CD14-positive monocyte (primary cell): ENCODE measurements at regions not wholly inside any gene's neighbourhood (a gene's known extent, or its start where the extent isn't known, plus 50 kb on each side); places are given as distances from the start of the nearest gene placed in this dataset.

Source experiments
- DNase-seq, 3 donors: peaks; one replicate each; pipeline ENCODE4 v3.0.0-alpha.2; 2011 to 2022
- H2AFZ ChIP-seq: 2 replicates; pipeline ENCODE4 v1.6.0; 2012; ENCODE audit warnings: mild to moderate bottlenecking, low read depth, low read length, inconsistent platforms; ENCODE audit not compliant: insufficient read depth, poor library complexity, severe bottlenecking
- H3K27ac ChIP-seq, 2 donors: 1 replicate in 1 of 2; 2 replicates in 1 of 2; pipeline ENCODE4 v1.5.1; 2012 to 2013; ENCODE audit warnings: low read length in 2 of 2, control low read depth in 1 of 2, inconsistent platforms in 1 of 2, low read depth in 1 of 2, mild to moderate bottlenecking in 1 of 2
- H3K27me3 ChIP-seq, 2 donors: one replicate each; pipeline versions ENCODE4 v1.6.0 to v1.6.1; 2011 to 2013; ENCODE audit warnings: low read length in 2 of 2; ENCODE audit not compliant: control insufficient read depth in 2 of 2, insufficient read depth in 2 of 2
- H3K36me3 ChIP-seq, 2 donors: replicated peaks in 1 of 2; 1 replicate in 1 of 2; 2 replicates in 1 of 2; pipeline versions ENCODE4 v1.5.1 to v1.6.1; 2012 to 2013; ENCODE audit warnings: low read length in 2 of 2, control low read depth in 1 of 2, inconsistent platforms in 1 of 2, mild to moderate bottlenecking in 1 of 2; ENCODE audit not compliant: insufficient read depth in 2 of 2, control insufficient read depth in 1 of 2
- H3K4me1 ChIP-seq, 2 donors: 1 replicate in 1 of 2; 2 replicates in 1 of 2; pipeline versions ENCODE4 v1.5.1 to v1.6.1; 2012 to 2013; ENCODE audit warnings: low read length in 2 of 2, control low read depth in 1 of 2, inconsistent platforms in 1 of 2, mild to moderate bottlenecking in 1 of 2, moderate library complexity in 1 of 2; ENCODE audit not compliant: insufficient read depth in 2 of 2, control insufficient read depth in 1 of 2
- H3K4me2 ChIP-seq: replicated peaks from 2 replicates; pipeline ENCODE3; 2012; ENCODE audit warnings: low read length, moderate library complexity, mild to moderate bottlenecking; ENCODE audit not compliant: poor library complexity, severe bottlenecking; ENCODE audit errors: extremely low read depth
- H3K4me3 ChIP-seq, 3 experiments: fragments of 200-600 bp in 1 of 3; sonication (generic) in 1 of 3; replicated peaks in 1 of 3; 1 replicate in 2 of 3; 2 replicates in 1 of 3; pipeline ENCODE4 v1.5.1; 2011 to 2013; ENCODE audit warnings: low read length in 3 of 3, mild to moderate bottlenecking in 3 of 3, control low read depth in 2 of 3, low read depth in 2 of 3, inconsistent platforms in 1 of 3, moderate library complexity in 1 of 3
- H3K79me2 ChIP-seq: 2 replicates; pipeline ENCODE4 v1.6.0; 2012; ENCODE audit warnings: mild to moderate bottlenecking, control low read depth, inconsistent platforms, low read length, moderate library complexity; ENCODE audit not compliant: insufficient read depth
- H3K9ac ChIP-seq: 2 replicates; pipeline ENCODE4 v1.6.0; 2017; ENCODE audit warnings: low read length, mild to moderate bottlenecking; ENCODE audit not compliant: insufficient read depth, poor library complexity, severe bottlenecking
- H3K9me3 ChIP-seq, 2 donors: replicated peaks in 1 of 2; 1 replicate in 1 of 2; 2 replicates in 1 of 2; pipeline versions ENCODE4 v1.5.1 to v1.6.1; 2012 to 2013; ENCODE audit warnings: low read length in 2 of 2, control low read depth in 1 of 2; ENCODE audit not compliant: control insufficient read depth in 1 of 2, insufficient read depth in 1 of 2
- H4K20me1 ChIP-seq: 2 replicates; pipeline ENCODE4 v1.6.0; 2012; ENCODE audit warnings: mild to moderate bottlenecking, low read length, control low read depth, moderate library complexity; ENCODE audit not compliant: insufficient read depth
- H3K27ac Mint-ChIP-seq, 7 donors: one replicate each; pipeline ENCODE4 v1.8.0; 2020; ENCODE audit warnings: mild to moderate bottlenecking in 7 of 7, mixed read lengths in 7 of 7, moderate library complexity in 6 of 7, inconsistent platforms in 2 of 7
- H3K27me3 Mint-ChIP-seq, 3 donors: one replicate each; pipeline ENCODE4 v1.8.0; 2021 to 2022; ENCODE audit warnings: low read depth in 3 of 3, mild to moderate bottlenecking in 3 of 3, mixed read lengths in 3 of 3, moderate library complexity in 3 of 3, inconsistent platforms in 1 of 3
- H3K36me3 Mint-ChIP-seq, 2 donors: one replicate each; pipeline ENCODE4 v1.8.0; 2020; ENCODE audit warnings: mixed read lengths in 2 of 2, inconsistent platforms in 1 of 2, mild to moderate bottlenecking in 1 of 2
- H3K4me1 Mint-ChIP-seq: one replicate; pipeline ENCODE4 v1.8.0; 2020; ENCODE audit warnings: mild to moderate bottlenecking, mixed read lengths
- H3K4me3 Mint-ChIP-seq, 2 donors: one replicate each; pipeline ENCODE4 v1.8.0; 2020; ENCODE audit warnings: mild to moderate bottlenecking in 2 of 2, mixed read lengths in 2 of 2, moderate library complexity in 1 of 2
- H3K9me3 Mint-ChIP-seq, 7 donors: one replicate each; pipeline ENCODE4 v1.8.0; 2020 to 2022; ENCODE audit warnings: mixed read lengths in 7 of 7, mild to moderate bottlenecking in 6 of 7, moderate library complexity in 6 of 7, inconsistent platforms in 2 of 7
- WGBS: methylation state at CpG from one replicate; pipeline ENCODE4 v1.1.5; 2013; ENCODE audit warnings: missing lambda C conversion rate; ENCODE audit not compliant: insufficient coverage; 5-methylcytosine and 5-hydroxymethylcytosine counted together
- intact Hi-C, 2 donors: fragments of 100-400 bp; cut with micrococcal nuclease; formaldehyde crosslinking; loops; one replicate each; pipeline versions ENCODE4 v1.15.0 to v1.15.1; 2023
- TF ChIP-seq, protein P1 (sequence below): fragments of 200-600 bp; IDR thresholded peaks from one replicate; pipeline ENCODE4 v1.8.0; 2022; ENCODE audit warnings: antibody characterized with exemption, mild to moderate bottlenecking

DNA sequence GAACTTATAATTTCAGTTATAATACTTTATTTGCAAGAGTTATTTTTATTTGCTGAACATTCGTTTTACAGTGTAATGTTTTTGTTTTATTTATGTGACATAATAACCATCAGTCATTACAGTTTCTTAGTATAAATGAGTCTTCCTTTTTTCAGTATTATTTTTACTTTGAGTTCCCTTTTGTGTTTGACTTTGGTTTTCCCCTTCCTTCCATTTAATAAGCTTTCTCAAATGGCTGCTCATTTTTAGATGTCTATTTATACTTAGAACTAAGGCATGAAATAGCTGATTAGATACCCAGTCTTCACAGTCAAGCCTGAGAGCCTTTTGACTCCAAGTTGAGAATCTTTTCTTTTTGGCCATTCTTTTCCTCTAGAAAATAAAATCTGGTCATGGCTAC is 404.5 kb downstream of the LRFN5 start:
- Mint-ChIP-seq H3K4me3 (no peak overlapping the region), H3K9me3 (peaks cover 0 to 5% (median 2%) of the 10 kb centered on the region in 7 donors), H3K4me1 (no peaks in the 10 kb centered on the region), H3K27me3 (no peaks in the 10 kb centered on the region), H3K27ac (no peak overlapping the region), H3K36me3 (no peaks in the 10 kb centered on the region)
- intact Hi-C loops = no loop called here
- TF ChIP-seq, protein P1, sequence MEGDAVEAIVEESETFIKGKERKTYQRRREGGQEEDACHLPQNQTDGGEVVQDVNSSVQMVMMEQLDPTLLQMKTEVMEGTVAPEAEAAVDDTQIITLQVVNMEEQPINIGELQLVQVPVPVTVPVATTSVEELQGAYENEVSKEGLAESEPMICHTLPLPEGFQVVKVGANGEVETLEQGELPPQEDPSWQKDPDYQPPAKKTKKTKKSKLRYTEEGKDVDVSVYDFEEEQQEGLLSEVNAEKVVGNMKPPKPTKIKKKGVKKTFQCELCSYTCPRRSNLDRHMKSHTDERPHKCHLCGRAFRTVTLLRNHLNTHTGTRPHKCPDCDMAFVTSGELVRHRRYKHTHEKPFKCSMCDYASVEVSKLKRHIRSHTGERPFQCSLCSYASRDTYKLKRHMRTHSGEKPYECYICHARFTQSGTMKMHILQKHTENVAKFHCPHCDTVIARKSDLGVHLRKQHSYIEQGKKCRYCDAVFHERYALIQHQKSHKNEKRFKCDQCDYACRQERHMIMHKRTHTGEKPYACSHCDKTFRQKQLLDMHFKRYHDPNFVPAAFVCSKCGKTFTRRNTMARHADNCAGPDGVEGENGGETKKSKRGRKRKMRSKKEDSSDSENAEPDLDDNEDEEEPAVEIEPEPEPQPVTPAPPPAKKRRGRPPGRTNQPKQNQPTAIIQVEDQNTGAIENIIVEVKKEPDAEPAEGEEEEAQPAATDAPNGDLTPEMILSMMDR = no peak
- no peaks in the 10 kb centered on the region for H3K36me3 ChIP-seq
- no peak overlapping the region for H3K9ac ChIP-seq
- H4K20me1 ChIP-seq = no peaks in the 10 kb centered on the region
- DNase-seq = no peak
- no peak overlapping the region for H3K27ac ChIP-seq
- no peak overlapping the region for H3K4me3 ChIP-seq
- H3K79me2 ChIP-seq = no peaks in the 10 kb centered on the region
- no peaks in the 10 kb centered on the region for H3K27me3 ChIP-seq
- no peak overlapping the region for H2AFZ ChIP-seq
- no peaks in the 10 kb centered on the region for H3K9me3 ChIP-seq
- WGBS = no CpG with 5 or more reads among the region's 1 CpG
- no peaks in the 10 kb centered on the region for H3K4me1 ChIP-seq
- no peak overlapping the region for H3K4me2 ChIP-seq

DNA sequence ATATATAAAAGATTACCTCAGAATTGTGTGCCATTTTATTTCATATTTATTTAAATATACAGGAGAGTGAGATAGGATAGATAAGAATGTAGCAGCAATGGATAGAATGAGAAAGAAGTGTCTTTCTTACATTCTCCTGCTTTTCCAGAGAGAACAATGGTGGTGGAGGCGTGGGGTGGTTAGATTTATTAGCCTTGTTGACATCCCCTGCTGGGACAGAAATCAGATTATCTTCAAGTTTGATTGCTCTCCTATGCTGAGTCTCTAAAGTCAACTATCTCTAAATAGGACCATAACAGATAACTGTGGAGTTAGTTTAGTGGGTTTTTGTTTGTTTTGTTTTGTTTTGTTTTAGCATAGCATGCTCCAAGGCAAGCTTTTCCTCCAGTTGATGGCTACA is 397.6 kb downstream of the LRFN5 start:
- H3K9ac ChIP-seq = no peak overlapping the region
- TF ChIP-seq, protein P1 = no peak
- no peak overlapping the region for H3K4me3 ChIP-seq
- H3K4me2 ChIP-seq = no peak overlapping the region
- no peak overlapping the region for H3K27ac Mint-ChIP-seq
- H3K36me3 ChIP-seq = no peaks in the 10 kb centered on the region
- H3K27me3 Mint-ChIP-seq = no peaks in the 10 kb centered on the region
- H3K9me3 Mint-ChIP-seq = peaks cover 0 to 3% (median 0%) of the 10 kb centered on the region in 7 donors
- no peaks in the 10 kb centered on the region for H3K4me1 ChIP-seq
- H2AFZ ChIP-seq = no peak overlapping the region
- H3K4me1 Mint-ChIP-seq = no peaks in the 10 kb centered on the region
- no peaks in the 10 kb centered on the region for H3K27me3 ChIP-seq
- H3K27ac ChIP-seq = no peak overlapping the region
- no peaks in the 10 kb centered on the region for H3K36me3 Mint-ChIP-seq
- no CpG with 5 or more reads among the region's 1 CpG for WGBS
- DNase-seq = no peak
- no peaks in the 10 kb centered on the region for H3K9me3 ChIP-seq
- no peaks in the 10 kb centered on the region for H4K20me1 ChIP-seq
- intact Hi-C loops = no loop called here
- H3K4me3 Mint-ChIP-seq = no peak overlapping the region
- H3K79me2 ChIP-seq = no peaks in the 10 kb centered on the region
